Pons (tissue), 1 donor: ENCODE measurements at regions not wholly inside any gene's neighbourhood (a gene's known extent, or its start where the extent isn't known, plus 50 kb on each side); places are given as distances from the start of the nearest gene placed in this dataset.
"Not testable (repeated sequence)": the region's sequence is repeated elsewhere in the genome, so short reads cannot be mapped to it uniquely, and the experiment has no call there.

ENCODE experiments used
- DNase-seq: peaks from one replicate; pipeline ENCODE4 v3.0.0-alpha.2; 2016; ENCODE audit warnings: low spot score

DNA sequence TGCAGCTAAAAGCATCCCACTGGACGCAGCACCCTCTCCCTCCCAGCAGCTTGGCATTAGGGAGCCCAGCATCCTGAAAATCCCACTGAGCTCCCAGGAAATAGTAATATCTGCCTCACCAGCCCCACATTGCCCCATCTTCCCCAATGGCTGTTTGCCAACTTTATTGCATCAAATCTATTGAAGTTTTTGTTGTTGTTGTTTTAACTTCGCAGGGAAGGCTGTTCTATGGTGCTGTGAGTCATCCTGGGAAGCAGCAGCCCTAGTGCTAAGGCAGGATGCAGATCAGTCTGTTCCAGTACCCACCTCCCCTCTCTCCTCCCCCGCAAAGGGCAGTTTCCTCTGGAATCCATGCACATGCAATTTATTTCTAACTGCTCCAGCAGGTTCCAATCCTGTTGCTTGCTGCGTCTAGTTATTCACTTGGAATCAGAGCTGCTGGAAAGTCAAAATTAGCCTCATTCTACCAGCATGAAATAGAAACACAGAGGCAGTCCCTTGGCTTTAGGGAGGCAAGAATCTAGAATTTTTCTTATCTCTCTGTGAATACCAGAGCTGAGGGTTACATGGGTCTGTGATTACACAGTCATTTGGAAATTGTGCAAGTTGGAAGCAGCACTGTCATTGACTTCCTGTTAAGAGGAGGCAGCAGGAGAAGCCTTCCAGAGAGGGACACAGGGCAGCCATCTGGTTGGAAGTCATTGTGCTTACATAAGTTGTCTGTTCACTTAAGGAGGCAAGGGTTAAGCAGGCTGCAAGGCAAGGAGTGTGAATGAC is 115.9 kb upstream of the CACUL1 start:
- DNase-seq, result peak; percentile 7

DNA sequence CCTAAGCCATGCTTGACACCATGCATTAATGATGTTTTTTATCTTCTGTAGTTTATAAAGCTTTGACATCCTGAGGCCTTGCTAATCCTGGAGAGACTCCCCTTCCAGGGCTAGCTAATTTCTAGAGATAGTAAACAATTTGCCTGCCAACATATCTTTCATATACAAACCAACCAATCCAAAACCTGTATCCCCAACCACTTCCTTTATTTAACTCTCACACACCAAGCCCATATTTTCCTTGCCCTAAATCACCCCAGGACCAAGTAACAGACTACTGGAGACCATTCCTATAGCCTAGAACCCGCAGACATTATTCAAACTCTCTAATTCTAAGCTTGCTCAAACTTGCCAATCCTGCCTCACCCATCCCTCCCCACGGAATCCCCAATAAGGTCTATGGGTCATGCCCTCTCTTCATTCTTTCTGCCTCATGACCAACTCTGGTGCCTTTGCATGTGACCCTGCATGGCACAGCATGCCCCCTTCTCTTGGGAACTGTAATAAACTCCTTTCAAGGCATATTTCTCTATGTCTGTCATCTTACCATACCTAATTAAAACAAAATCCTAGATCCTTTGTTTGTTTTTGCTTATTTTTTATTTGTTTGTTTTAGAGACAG is 116.6 kb upstream of the CACUL1 start:
- DNase-seq, result no peak

- DNase-seq, result no peak
Measured at GRCh38 chr10:118873091-118873737, 118.4 kb upstream of the CACUL1 start.

DNA sequence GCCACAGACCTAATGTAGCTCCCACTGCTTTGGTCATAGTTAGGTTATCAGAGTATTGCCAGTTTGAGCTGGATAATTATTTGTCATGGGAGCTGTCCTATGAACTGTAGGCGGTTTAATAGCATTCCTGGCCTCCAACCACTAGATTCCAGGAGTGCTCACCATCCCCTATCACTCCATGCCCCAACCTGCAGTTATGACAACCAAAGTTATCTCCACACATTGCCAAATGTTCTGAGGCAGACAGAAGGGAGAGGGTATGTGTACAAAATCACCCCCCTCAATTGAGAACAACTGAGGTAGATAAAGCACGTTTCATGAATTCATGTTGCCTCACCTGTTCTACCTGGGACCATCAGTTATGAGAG is 119.0 kb upstream of the CACUL1 start:
- no peak for DNase-seq

DNA sequence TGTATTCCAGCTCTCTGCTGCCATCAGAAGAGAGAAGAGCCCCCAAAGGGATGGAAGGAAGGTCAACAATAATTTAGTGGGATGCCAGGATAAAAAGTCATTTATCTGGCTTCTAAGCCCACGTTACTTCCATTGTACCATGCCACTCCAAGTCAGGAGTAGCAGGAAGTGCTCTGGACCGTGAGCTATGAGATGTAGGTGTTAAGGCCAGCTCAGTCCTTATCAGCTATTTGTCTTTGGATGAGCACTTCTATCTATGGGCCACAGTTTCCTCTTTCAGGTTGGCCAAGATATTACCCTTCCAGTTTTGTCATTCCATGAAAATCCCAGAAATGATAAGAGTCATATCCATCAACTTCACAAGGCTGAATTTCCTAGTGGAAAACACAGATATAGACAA is 119.4 kb upstream of the CACUL1 start:
- DNase-seq, result no peak

GRCh38 chr10:118875087-118875486 is 120.3 kb upstream of the CACUL1 start:
- DNase-seq, result no peak

- no peak for DNase-seq
Measured at GRCh38 chr10:118882741-118883140, 128.0 kb upstream of the CACUL1 start.

DNA sequence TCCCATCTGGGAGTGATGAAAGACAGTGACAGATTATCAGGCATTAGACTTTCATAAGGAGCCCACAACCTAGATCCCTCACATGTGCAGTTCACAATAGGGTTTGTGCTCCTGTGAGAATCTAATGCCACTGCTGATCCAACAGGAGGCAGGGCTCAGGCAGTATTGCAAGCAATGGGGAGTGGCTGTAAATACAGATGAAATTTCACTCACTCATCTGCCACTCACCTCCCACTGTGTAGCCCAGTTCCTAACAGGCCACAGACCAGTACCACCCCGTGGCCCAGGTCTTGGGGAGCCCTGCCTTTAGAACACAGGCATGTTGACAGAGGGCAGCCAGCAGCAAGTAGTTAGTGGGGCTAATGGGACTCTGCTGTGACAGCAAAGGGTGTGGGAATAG is 137.3 kb upstream of the NANOS1 start:
- DNase-seq, result no peak

DNA sequence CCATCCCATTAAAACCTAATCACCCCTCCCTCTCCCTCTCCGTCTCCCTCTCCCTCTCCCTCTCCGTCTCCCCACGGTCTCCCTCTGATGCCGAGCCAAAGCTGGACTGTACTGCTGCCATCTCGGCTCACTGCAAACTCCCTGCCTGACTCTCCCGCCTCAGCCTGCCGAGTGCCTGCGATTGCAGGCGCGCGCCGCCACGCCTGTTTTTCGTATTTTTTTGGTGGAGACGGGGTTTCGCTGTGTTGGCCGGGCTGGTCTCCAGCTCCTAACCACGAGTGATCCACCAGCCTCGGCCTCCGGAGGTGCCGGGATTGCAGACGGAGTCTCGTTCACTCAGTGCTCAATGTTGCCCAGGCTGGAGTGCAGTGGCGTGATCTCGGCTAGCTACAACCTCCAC is 134.6 kb upstream of the NANOS1 start:
- not testable (repeated sequence) for DNase-seq

- no peak for DNase-seq
Measured at GRCh38 chr10:118900617-118901016, 128.9 kb upstream of the NANOS1 start.

DNA sequence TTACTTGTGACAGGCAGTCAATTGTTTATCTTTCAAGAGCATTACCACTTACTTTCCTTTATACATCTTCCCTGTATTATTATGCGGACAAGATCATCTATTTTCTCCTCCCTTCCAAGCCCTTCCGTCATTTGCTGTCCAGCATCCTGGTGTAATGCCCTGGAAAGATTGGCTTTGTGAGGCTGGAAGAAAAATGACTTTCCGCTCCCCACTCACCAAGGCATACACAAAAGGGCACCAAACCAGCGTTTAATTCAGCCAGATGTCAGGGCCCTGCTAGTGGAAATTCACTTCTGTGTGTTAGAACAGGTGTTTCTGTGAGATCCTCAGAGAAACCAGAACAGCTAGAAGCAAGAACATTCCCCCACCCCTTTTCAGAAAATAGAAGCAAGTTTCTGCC is 128.1 kb upstream of the NANOS1 start:
- DNase-seq, result no peak

DNA sequence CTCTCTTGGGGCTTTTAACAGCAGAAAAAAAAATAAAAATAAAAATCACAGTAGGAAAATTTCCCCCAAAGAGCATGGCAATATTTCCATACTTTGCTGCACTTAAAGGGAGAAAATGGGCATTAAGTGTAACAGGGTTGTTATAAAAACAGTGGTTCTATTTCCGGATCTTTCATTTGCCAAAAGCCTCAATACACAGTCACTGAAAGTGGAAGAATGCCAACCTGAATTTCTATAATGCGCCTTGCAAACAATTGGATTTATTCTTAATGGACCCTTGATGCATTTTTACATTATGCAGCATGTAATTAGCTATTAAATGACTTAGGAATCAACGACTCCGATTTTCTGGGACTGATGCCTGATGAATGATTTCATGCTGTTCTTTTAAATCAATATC is 127.6 kb upstream of the NANOS1 start:
- no peak for DNase-seq

DNA sequence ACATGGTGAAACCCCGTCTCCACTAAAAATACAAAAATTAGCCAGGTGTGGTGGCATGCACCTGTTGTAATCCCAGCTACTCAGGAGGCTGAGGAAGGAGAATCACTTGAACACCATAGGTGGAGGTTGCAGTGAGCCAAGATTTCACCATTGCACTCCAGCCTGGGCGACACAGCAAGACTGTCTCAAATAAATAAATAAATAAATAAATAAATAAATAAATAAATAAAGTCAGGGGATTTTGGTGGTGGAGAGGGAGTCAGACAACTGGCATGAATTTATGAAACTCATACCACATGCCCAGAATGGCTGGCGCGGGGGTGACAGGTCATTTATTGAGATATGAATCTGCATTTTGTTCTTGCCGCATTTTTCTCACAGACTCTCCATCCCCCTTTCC is 126.9 kb upstream of the NANOS1 start:
- DNase-seq, result not testable (repeated sequence)

DNA sequence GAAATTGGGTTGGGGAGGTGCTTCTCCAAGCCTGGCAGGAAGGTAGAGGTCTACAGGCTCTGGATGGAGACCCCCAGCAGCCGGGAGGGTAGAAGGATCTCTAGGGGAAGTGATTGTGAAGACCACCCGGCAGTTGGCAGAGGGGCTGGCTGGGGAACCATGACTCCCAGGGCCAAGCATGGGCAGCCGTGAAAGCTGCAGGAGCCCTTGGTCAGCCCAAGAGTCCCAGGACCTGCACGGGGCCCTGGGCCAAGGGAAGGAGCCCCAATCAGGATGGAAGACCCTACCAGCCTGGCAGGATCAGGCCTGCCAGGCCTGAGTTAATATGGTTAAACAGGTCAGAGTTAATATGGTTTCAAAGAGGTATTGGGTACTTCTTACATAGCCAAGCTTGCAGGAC is 126.3 kb upstream of the NANOS1 start:
- DNase-seq, result no peak

- DNase-seq, result no peak
Measured at GRCh38 chr10:118903691-118904090, 125.8 kb upstream of the NANOS1 start.

GRCh38 chr10:118904286-118904685 is 125.2 kb upstream of the NANOS1 start:
- no peak for DNase-seq

GRCh38 chr10:118907051-118907450 is 122.5 kb upstream of the NANOS1 start:
- DNase-seq, result no peak

DNA sequence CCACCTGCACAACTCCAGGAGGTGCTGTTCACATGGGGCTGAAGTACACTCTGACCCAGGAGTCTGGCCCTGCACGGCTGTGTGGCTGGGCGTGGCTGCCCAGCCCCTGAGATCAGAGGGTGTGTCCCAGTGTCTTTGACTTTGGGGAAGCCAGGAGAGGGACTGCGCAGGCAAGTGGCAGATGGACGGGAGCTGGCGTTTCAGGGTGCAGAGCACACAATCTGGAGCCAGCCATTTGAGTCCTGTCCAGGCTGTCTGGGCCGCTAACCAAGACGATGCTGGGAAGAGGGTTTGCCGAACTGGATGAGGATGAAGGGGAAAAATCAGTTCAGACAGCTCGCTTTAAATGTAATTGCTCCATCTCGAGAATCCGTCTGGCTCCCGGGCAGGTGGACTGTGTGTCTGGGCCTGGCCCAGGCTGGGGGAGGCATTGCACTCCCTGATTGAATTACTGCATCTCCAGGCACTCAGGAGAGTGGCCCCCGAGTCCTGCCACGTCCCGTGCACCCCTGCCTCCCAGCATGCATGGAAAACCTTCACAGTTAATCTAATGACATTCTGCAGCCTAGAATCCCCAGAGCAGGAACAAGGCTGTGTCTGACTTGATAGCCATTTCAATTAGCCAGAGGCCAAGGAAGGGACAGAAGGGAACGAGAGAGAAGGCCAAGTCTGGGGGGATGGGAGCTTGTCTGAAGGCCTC is 120.8 kb upstream of the NANOS1 start:
- DNase-seq, result no peak

DNA sequence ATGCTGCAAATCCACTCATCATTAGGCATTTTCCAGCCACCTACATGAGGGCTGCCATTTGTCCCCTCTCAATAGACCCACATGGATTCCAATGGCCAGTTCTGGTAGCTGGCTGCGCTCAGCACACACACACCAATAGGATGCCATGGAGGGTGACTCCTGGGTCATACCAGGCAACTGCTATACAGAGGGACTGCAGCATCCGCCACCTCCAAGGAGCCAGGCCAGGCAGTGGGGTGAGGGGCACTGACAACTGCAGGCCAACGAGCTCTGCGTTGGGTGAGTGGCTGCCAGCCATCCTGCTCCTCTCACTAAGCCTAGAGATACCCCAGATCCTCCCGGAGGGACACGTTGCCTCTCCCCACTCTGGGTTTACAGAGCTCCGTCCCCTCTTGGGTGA is 118.8 kb upstream of the NANOS1 start:
- no peak for DNase-seq

GRCh38 chr10:118911363-118911762 is 118.2 kb upstream of the NANOS1 start:
- DNase-seq, result no peak

GRCh38 chr10:118912961-118913600 is 116.4 kb upstream of the NANOS1 start:
- no peak for DNase-seq

- no peak for DNase-seq
Measured at GRCh38 chr10:118913825-118914224, 115.7 kb upstream of the NANOS1 start.
